Astrocyte (in vitro differentiated cells and primary cell): ENCODE measurements at regions not wholly inside any gene's neighbourhood (a gene's known extent, or its start where the extent isn't known, plus 50 kb on each side); places are given as distances from the start of the nearest gene placed in this dataset.

ENCODE experiments used
- EZH2 ChIP-seq: IDR thresholded peaks from 2 replicates; pipeline ENCODE4 v1.6.1; 2012; ENCODE audit warnings: mild to moderate bottlenecking, low read length, inconsistent platforms; ENCODE audit not compliant: insufficient read depth
- TF ChIP-seq, protein P1 (sequence below): IDR thresholded peaks from 2 replicates; pipeline ENCODE4 v1.5.1; 2011; ENCODE audit warnings: low read depth, mild to moderate bottlenecking, inconsistent platforms, low read length, moderate library complexity; ENCODE audit not compliant: insufficient read depth

DNA sequence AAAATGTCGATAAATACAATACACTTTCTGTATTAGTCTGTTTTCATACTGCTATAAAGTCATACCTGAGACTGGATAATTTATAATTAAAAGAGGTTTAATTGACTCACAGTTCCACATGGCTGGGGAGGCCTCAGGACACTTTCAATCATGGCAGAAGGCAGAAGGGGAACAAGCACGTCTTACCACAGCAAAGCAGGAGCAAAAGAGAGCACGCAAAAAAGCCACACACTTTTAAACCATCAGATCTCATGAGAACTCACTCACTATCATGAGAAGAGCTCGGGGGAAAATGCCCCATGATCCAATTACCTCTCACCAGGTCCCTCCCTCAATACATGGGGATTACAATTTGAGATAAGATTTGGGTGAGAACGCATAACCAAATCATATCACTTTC lies 256.7 kb downstream of the ANAPC1 start:
- TF ChIP-seq, protein P1, sequence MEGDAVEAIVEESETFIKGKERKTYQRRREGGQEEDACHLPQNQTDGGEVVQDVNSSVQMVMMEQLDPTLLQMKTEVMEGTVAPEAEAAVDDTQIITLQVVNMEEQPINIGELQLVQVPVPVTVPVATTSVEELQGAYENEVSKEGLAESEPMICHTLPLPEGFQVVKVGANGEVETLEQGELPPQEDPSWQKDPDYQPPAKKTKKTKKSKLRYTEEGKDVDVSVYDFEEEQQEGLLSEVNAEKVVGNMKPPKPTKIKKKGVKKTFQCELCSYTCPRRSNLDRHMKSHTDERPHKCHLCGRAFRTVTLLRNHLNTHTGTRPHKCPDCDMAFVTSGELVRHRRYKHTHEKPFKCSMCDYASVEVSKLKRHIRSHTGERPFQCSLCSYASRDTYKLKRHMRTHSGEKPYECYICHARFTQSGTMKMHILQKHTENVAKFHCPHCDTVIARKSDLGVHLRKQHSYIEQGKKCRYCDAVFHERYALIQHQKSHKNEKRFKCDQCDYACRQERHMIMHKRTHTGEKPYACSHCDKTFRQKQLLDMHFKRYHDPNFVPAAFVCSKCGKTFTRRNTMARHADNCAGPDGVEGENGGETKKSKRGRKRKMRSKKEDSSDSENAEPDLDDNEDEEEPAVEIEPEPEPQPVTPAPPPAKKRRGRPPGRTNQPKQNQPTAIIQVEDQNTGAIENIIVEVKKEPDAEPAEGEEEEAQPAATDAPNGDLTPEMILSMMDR, result no peak
- TF ChIP-seq EZH2, result no peak
